ENCODE measurements at regions not wholly inside any gene's neighbourhood (a gene's known extent, or its start where the extent isn't known, plus 50 kb on each side); places are given as distances from the start of the nearest gene placed in this dataset.

GRCh38 chr6:113104541-113104940 lies 752.6 kb upstream of the MARCKS start:
- no peak for TF ChIP-seq CTCF (IDR thresholded peaks at IDR 0.05)
- TF ChIP-seq POLR2A (IDR thresholded peaks at IDR 0.05): no peak

Measured in esophagus squamous epithelium (tissue), 4 donors.